Endothelial cell of umbilical vein (primary cell): ENCODE measurements at regions not wholly inside any gene's neighbourhood (a gene's known extent, or its start where the extent isn't known, plus 50 kb on each side); places are given as distances from the start of the nearest gene placed in this dataset.

Source experiments
- BruUV-seq: library from RNA; stranded (reverse); fragments of 400-500 nt; replicated peaks from 2 replicates; lab custom pipeline; 2021; lab: Mats Ljungman, UMichigan
- CTCF ChIA-PET: fragments of 300-600, 350-600 bp; sonication (Branson Sonifier 250); formaldehyde crosslinking; loops from one replicate; lab custom pipeline; 2021; ENCODE audit warnings: antibody characterized with exemption, inconsistent platforms; lab: Charles Lee
- POLR2A ChIA-PET: fragments of 300-600, 350-600 bp; sonication (Branson Sonifier 250); formaldehyde crosslinking; loops from one replicate; lab custom pipeline; 2021; ENCODE audit warnings: antibody characterized with exemption, inconsistent platforms; lab: Charles Lee
- DNase-seq: peaks from one replicate; pipeline ENCODE4 v3.0.0-alpha.2; 2011; ENCODE audit warnings: low read depth, low spot score
- FAIRE-seq: peaks from 2 replicates; lab custom pipeline; 2011; peaks lifted over from hg19 to GRCh38; lab: Jason Lieb, UNC
- H2AFZ ChIP-seq: 2 replicates; pipeline ENCODE4 v1.6.0; 2012; ENCODE audit warnings: low read depth, low read length, control low read depth, inconsistent platforms
- H3K27ac ChIP-seq: 2 replicates; pipeline ENCODE4 v1.5.1; 2011; ENCODE audit warnings: low read depth, mild to moderate bottlenecking, control low read depth, low read length, moderate library complexity; ENCODE audit not compliant: insufficient read depth
- H3K27me3 ChIP-seq, 2 experiments: 2 replicates each; pipeline versions ENCODE4 v1.6.0 to v1.6.1; 2011; ENCODE audit warnings: low read length in 2 of 2, mixed read lengths in 1 of 2; ENCODE audit not compliant: control insufficient read depth in 2 of 2, insufficient read depth in 2 of 2
- H3K36me3 ChIP-seq, 2 experiments: 2 replicates in 1 of 2; 3 replicates in 1 of 2; pipeline ENCODE4 v1.5.1; 2011; ENCODE audit warnings: low read length in 2 of 2, mild to moderate bottlenecking in 1 of 2, moderate library complexity in 1 of 2; ENCODE audit not compliant: control insufficient read depth in 2 of 2, insufficient read depth in 2 of 2; ENCODE audit errors: extremely low read depth in 1 of 2
- H3K4me1 ChIP-seq: 3 replicates; pipeline ENCODE4 v1.5.1; 2011; ENCODE audit warnings: mild to moderate bottlenecking, low read length; ENCODE audit not compliant: control insufficient read depth, insufficient read depth; ENCODE audit errors: extremely low read depth
- H3K4me2 ChIP-seq: 2 replicates; pipeline ENCODE4 v1.6.1; 2011; ENCODE audit warnings: low read length, control low read depth, mixed read lengths; ENCODE audit not compliant: insufficient read depth
- H3K4me3 ChIP-seq, 3 experiments: fragments of 200-600 bp in 1 of 3; sonication (generic), shearing (Covaris generic) in 1 of 3; replicated peaks in 1 of 3; 2 replicates each; pipeline ENCODE4 v1.5.1; 2011 to 2016; ENCODE audit warnings: control low read depth in 3 of 3, low read length in 3 of 3, mild to moderate bottlenecking in 2 of 3, inconsistent platforms in 1 of 3, low read depth in 1 of 3, moderate library complexity in 1 of 3; ENCODE audit not compliant: insufficient read depth in 1 of 3
- H3K79me2 ChIP-seq: 2 replicates; pipeline ENCODE4 v1.6.0; 2012; ENCODE audit warnings: low read length, inconsistent platforms; ENCODE audit not compliant: control insufficient read depth, insufficient read depth
- H3K9ac ChIP-seq: replicated peaks from 2 replicates; pipeline ENCODE3; 2011; ENCODE audit warnings: low read length, control low read depth; ENCODE audit not compliant: insufficient read depth; ENCODE audit errors: extremely low read depth
- H3K9me1 ChIP-seq: replicated peaks from 3 replicates; pipeline ENCODE4 v1.6.0; 2011; ENCODE audit warnings: mild to moderate bottlenecking, low read length; ENCODE audit not compliant: control insufficient read depth, insufficient read depth; ENCODE audit errors: extremely low read depth
- H3K9me3 ChIP-seq: replicated peaks from 2 replicates; pipeline ENCODE4 v1.5.1; 2012; ENCODE audit warnings: low read length, inconsistent platforms; ENCODE audit not compliant: control insufficient read depth, insufficient read depth
- H4K20me1 ChIP-seq: replicated peaks from 2 replicates; pipeline ENCODE3; 2011; ENCODE audit warnings: mild to moderate bottlenecking, low read length; ENCODE audit not compliant: control insufficient read depth, insufficient read depth; ENCODE audit errors: extremely low read depth
- CTCF ChIP-seq, 2 donors: IDR thresholded peaks; 1 replicate in 1 of 2; 2 replicates in 1 of 2; pipeline ENCODE4 v1.5.1; 2011; ENCODE audit warnings: low read length in 2 of 2, mild to moderate bottlenecking in 2 of 2, moderate library complexity in 2 of 2, control low read depth in 1 of 2, inconsistent platforms in 1 of 2, low read depth in 1 of 2; ENCODE audit not compliant: insufficient read depth in 1 of 2; ENCODE audit errors: extremely low read depth in 1 of 2
- EZH2 ChIP-seq: IDR thresholded peaks from 2 replicates; pipeline ENCODE4 v1.6.1; 2012; ENCODE audit warnings: borderline replicate concordance, low read depth, mild to moderate bottlenecking, moderate library complexity, low read length, inconsistent platforms; ENCODE audit not compliant: severe bottlenecking
- FOS ChIP-seq: IDR thresholded peaks from 2 replicates; pipeline ENCODE4 v1.6.1; 2011; ENCODE audit warnings: mild to moderate bottlenecking, low read length, moderate library complexity, borderline replicate concordance; ENCODE audit not compliant: insufficient read depth
- GATA2 ChIP-seq: IDR thresholded peaks from 2 replicates; pipeline ENCODE4 v1.7.0; 2011; ENCODE audit warnings: low read depth, mild to moderate bottlenecking, moderate library complexity, mixed read lengths, low read length; ENCODE audit not compliant: insufficient read length, insufficient read depth
- JUN ChIP-seq: IDR thresholded peaks from 2 replicates; pipeline ENCODE4 v1.6.1; 2011; ENCODE audit warnings: borderline replicate concordance, low read depth; ENCODE audit not compliant: insufficient read length, insufficient read depth
- MYC ChIP-seq: IDR thresholded peaks from one replicate; pipeline ENCODE4 v1.6.1; 2011; ENCODE audit warnings: mild to moderate bottlenecking, low read depth, low read length
- POLR2A ChIP-seq: IDR thresholded peaks from 2 replicates; pipeline ENCODE4 v1.6.1; 2012; ENCODE audit warnings: low read depth, mild to moderate bottlenecking, control low read depth, low read length
- POLR2AphosphoS5 ChIP-seq: IDR thresholded peaks from 2 replicates; pipeline ENCODE4 v1.6.1; 2012; ENCODE audit warnings: low read depth, mild to moderate bottlenecking, control low read depth, low read length, moderate library complexity; ENCODE audit not compliant: insufficient read depth
- dilution Hi-C: fragments of 300-500 bp; cut with MboI; formaldehyde crosslinking; loops from one replicate; pipeline ENCODE4 v1.15.0; 2019; ENCODE audit warnings: low sequenced_read_pairs; ENCODE audit not compliant: extremely low pct_ligation_motif_present
- intact Hi-C: fragments of 100-400 bp; cut with micrococcal nuclease; formaldehyde crosslinking; loops from one replicate; pipeline ENCODE4 v1.10.0; 2022
- TF ChIP-seq, protein P1 (sequence below): IDR thresholded peaks from 2 replicates; pipeline ENCODE4 v1.6.1; 2011; ENCODE audit not compliant: insufficient read depth, insufficient read length

DNA sequence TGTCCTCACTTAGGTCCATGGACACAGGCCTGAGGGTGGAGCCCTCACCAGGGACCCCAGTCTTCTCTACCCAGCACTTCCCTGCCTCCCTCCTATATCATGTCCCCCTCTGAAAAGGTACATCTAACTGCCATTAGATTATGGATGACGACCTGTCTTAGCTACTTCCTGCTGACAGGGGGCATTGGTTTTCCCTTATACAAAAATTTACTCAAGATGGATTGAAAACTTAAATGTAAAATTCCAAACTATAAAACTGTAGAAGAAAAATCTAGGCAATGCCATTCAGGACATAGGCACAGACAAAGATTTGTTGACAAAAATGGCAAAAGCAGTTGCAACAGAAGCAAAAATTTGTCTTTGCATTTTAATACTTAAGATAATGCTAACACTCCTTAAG lies 623.2 kb upstream of the FAM174A start:
- no TSS peak for BruUV-seq
- TF ChIP-seq POLR2AphosphoS5 = no peak
- no peak for TF ChIP-seq JUN
- TF ChIP-seq, protein P1, sequence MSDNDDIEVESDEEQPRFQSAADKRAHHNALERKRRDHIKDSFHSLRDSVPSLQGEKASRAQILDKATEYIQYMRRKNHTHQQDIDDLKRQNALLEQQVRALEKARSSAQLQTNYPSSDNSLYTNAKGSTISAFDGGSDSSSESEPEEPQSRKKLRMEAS = no peak
- no peak for TF ChIP-seq MYC
- TF ChIP-seq EZH2 = no peak
- TF ChIP-seq FOS = no peak
- no peak for TF ChIP-seq CTCF (IDR thresholded peaks at IDR 0.05; ENCODE audit: extremely low read depth in 1 of 2, insufficient read depth in 1 of 2, low read depth in 1 of 2, low read length in 2 of 2)
- no peak for TF ChIP-seq POLR2A
- no peak for TF ChIP-seq GATA2
- FAIRE-seq = no peak

More for the DNA sequence above, 623.2 kb upstream of the FAM174A start:
- no peak overlapping the region for H2AFZ ChIP-seq
- ChIA-PET POLR2A (no interaction called here), CTCF (no interaction called here)
- no peaks in the 10 kb centered on the region for H3K79me2 ChIP-seq
- no peaks in the 10 kb centered on the region for H3K4me1 ChIP-seq
- no peak overlapping the region for H3K9ac ChIP-seq
- no peak for DNase-seq
- no peak overlapping the region for H3K27ac ChIP-seq
- H3K36me3 ChIP-seq = no peaks in the 10 kb centered on the region
- H3K9me1 ChIP-seq = no peaks in the 10 kb centered on the region
- dilution Hi-C loops = no loop called here
- intact Hi-C loops = no loop called here
- H3K4me2 ChIP-seq = no peak overlapping the region
- no peaks in the 10 kb centered on the region for H4K20me1 ChIP-seq
- no peaks in the 10 kb centered on the region for H3K27me3 ChIP-seq
- no peaks in the 10 kb centered on the region for H3K9me3 ChIP-seq
- H3K4me3 ChIP-seq = no peak overlapping the region
